ENCODE measurements at regions not wholly inside any gene's neighbourhood (a gene's known extent, or its start where the extent isn't known, plus 50 kb on each side); places are given as distances from the start of the nearest gene placed in this dataset.

- Histone ChIP-seq H3K27ac (replicated peaks) (no peak overlapping the region), H3K4me3 (replicated peaks; ENCODE audit: insufficient read depth, low read length) (no peak overlapping the region), H3K27me3 (ENCODE audit: insufficient read depth, poor library complexity, severe bottlenecking) (no peaks in the 10 kb centered on the region)
- no peak for TF ChIP-seq SPI1 (IDR thresholded peaks at IDR 0.05; ENCODE audit: borderline replicate concordance, low read depth)
- no peak for TF ChIP-seq POLR2AphosphoS5 (IDR thresholded peaks at IDR 0.05; ENCODE audit: low read depth)
- no peak for TF ChIP-seq CTCF (IDR thresholded peaks at IDR 0.05; ENCODE audit: insufficient read depth, low read length)
- no peak for TF ChIP-seq GABPA (IDR thresholded peaks at IDR 0.05; ENCODE audit: low read depth)
- no peak for TF ChIP-seq REST (IDR thresholded peaks at IDR 0.05; ENCODE audit: insufficient replicate concordance, low read depth)
- DNase-seq (ENCODE audit: low read depth in 1 of 2, low spot score in 1 of 2): no peak
Measured at GRCh38 chr13:90766386-90766902, 581.0 kb upstream of the MIR17HG start.

GRCh38 chr13:90768116-90768515 is 579.4 kb upstream of the MIR17HG start:
- H3K27me3 ChIP-seq (ENCODE audit: insufficient read depth, poor library complexity, severe bottlenecking): no peaks in the 10 kb centered on the region
- no peak for TF ChIP-seq REST (IDR thresholded peaks at IDR 0.05; ENCODE audit: insufficient replicate concordance, low read depth)
- TF ChIP-seq SPI1 (IDR thresholded peaks at IDR 0.05; ENCODE audit: borderline replicate concordance, low read depth): no peak
- TF ChIP-seq CTCF (IDR thresholded peaks at IDR 0.05; ENCODE audit: insufficient read depth, low read length): no peak
- no peak for TF ChIP-seq POLR2AphosphoS5 (IDR thresholded peaks at IDR 0.05; ENCODE audit: low read depth)
- TF ChIP-seq GABPA (IDR thresholded peaks at IDR 0.05; ENCODE audit: low read depth): no peak
- DNase-seq (ENCODE audit: low read depth in 1 of 2, low spot score in 1 of 2): no peak
- H3K4me3 ChIP-seq (replicated peaks; ENCODE audit: insufficient read depth, low read length): no peak overlapping the region
- H3K27ac ChIP-seq (replicated peaks): no peak overlapping the region

GRCh38 chr13:90769387-90769786 is 578.1 kb upstream of the MIR17HG start:
- TF ChIP-seq REST (IDR thresholded peaks at IDR 0.05; ENCODE audit: insufficient replicate concordance, low read depth) (no peak), CTCF (IDR thresholded peaks at IDR 0.05; ENCODE audit: insufficient read depth, low read length) (no peak), GABPA (IDR thresholded peaks at IDR 0.05; ENCODE audit: low read depth) (no peak), POLR2AphosphoS5 (IDR thresholded peaks at IDR 0.05; ENCODE audit: low read depth) (no peak), SPI1 (IDR thresholded peaks at IDR 0.05; ENCODE audit: borderline replicate concordance, low read depth) (no peak)
- Histone ChIP-seq H3K4me3 (replicated peaks; ENCODE audit: insufficient read depth, low read length) (no peak overlapping the region), H3K27ac (replicated peaks) (no peak overlapping the region), H3K27me3 (ENCODE audit: insufficient read depth, poor library complexity, severe bottlenecking) (no peaks in the 10 kb centered on the region)
- no peak for DNase-seq (ENCODE audit: low read depth in 1 of 2, low spot score in 1 of 2)
